ENCODE measurements at regions not wholly inside any gene's neighbourhood (a gene's known extent, or its start where the extent isn't known, plus 50 kb on each side); places are given as distances from the start of the nearest gene placed in this dataset.

DNA sequence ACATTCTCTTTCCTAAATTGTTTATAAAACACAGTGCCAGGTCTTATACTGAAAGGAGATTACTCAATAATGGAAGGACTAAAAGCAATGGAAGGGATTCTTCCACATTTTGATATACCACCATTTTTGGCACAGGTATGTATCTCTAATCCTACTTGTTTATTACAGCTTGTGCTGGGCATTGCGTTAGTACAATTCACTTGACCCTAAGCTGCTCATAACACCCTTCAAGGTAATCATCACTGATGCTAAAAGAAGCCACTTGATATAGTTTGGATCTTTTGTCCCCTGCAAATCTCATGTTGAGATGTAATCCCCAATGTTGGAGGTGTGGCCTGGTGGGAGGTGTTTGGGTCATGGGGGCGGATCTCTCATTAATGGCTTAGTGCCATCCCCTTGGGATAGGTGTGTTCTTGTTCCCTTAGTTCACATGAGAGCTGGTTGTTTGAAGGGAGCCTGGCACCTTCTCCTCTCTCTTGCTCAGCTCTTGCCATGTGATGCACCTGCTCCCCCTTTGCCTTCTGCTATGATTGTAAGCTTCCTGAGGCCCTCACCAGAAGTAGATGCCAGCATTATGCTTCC lies 71.1 kb downstream of the NIBAN1 start:
- Histone ChIP-seq H3K36me3 (ENCODE audit: control insufficient read depth, insufficient read depth, low read length) (no peaks in the 10 kb centered on the region), H3K4me1 (ENCODE audit: control insufficient read depth, insufficient read depth, low read length) (no peaks in the 10 kb centered on the region), H3K27ac (ENCODE audit: low read length) (no peak overlapping the region), H3K4me3 (ENCODE audit: low read depth in 2 of 2, low read length in 2 of 2) (no peak overlapping the region), H3K27me3 (ENCODE audit: control insufficient read depth, insufficient read depth, low read length) (no peaks in the 10 kb centered on the region), H3K9me3 (ENCODE audit: control insufficient read depth, insufficient read depth, low read depth, low read length) (no peaks in the 10 kb centered on the region)
- TF ChIP-seq, protein P1, sequence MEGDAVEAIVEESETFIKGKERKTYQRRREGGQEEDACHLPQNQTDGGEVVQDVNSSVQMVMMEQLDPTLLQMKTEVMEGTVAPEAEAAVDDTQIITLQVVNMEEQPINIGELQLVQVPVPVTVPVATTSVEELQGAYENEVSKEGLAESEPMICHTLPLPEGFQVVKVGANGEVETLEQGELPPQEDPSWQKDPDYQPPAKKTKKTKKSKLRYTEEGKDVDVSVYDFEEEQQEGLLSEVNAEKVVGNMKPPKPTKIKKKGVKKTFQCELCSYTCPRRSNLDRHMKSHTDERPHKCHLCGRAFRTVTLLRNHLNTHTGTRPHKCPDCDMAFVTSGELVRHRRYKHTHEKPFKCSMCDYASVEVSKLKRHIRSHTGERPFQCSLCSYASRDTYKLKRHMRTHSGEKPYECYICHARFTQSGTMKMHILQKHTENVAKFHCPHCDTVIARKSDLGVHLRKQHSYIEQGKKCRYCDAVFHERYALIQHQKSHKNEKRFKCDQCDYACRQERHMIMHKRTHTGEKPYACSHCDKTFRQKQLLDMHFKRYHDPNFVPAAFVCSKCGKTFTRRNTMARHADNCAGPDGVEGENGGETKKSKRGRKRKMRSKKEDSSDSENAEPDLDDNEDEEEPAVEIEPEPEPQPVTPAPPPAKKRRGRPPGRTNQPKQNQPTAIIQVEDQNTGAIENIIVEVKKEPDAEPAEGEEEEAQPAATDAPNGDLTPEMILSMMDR (IDR thresholded peaks at IDR 0.05), result no peak
- TF ChIP-seq, protein P2, sequence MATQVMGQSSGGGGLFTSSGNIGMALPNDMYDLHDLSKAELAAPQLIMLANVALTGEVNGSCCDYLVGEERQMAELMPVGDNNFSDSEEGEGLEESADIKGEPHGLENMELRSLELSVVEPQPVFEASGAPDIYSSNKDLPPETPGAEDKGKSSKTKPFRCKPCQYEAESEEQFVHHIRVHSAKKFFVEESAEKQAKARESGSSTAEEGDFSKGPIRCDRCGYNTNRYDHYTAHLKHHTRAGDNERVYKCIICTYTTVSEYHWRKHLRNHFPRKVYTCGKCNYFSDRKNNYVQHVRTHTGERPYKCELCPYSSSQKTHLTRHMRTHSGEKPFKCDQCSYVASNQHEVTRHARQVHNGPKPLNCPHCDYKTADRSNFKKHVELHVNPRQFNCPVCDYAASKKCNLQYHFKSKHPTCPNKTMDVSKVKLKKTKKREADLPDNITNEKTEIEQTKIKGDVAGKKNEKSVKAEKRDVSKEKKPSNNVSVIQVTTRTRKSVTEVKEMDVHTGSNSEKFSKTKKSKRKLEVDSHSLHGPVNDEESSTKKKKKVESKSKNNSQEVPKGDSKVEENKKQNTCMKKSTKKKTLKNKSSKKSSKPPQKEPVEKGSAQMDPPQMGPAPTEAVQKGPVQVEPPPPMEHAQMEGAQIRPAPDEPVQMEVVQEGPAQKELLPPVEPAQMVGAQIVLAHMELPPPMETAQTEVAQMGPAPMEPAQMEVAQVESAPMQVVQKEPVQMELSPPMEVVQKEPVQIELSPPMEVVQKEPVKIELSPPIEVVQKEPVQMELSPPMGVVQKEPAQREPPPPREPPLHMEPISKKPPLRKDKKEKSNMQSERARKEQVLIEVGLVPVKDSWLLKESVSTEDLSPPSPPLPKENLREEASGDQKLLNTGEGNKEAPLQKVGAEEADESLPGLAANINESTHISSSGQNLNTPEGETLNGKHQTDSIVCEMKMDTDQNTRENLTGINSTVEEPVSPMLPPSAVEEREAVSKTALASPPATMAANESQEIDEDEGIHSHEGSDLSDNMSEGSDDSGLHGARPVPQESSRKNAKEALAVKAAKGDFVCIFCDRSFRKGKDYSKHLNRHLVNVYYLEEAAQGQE (IDR thresholded peaks at IDR 0.05; ENCODE audit: insufficient read depth in 1 of 2, low read depth in 2 of 2, low read length in 1 of 2), result no peak
- TF ChIP-seq POLR2AphosphoS5 (IDR thresholded peaks at IDR 0.05; ENCODE audit: low read depth, low read length) (no peak), SIN3A (IDR thresholded peaks at IDR 0.05; ENCODE audit: borderline replicate concordance, insufficient read depth, low read depth, low read length) (no peak), TCF7L2 (IDR thresholded peaks at IDR 0.05; ENCODE audit: low read depth, low read length) (no peak)
- intact Hi-C loops (cut with micrococcal nuclease; ENCODE audit: unreplicated experiment) (no loop called here), in situ Hi-C loops (cut with HindIII; ENCODE audit: low pct_unique_long_range_greater_than_20kb, low sequenced_read_pairs) (no loop called here)
- POLR2A ChIA-PET, result no interaction called here
- ATAC-seq (no peak), DNase-seq (ENCODE audit: low read depth, low spot score) (no peak)
- no TSS peak for BruUV-seq (replicated peaks)
- CTCF ChIA-PET, result no interaction called here

DNA sequence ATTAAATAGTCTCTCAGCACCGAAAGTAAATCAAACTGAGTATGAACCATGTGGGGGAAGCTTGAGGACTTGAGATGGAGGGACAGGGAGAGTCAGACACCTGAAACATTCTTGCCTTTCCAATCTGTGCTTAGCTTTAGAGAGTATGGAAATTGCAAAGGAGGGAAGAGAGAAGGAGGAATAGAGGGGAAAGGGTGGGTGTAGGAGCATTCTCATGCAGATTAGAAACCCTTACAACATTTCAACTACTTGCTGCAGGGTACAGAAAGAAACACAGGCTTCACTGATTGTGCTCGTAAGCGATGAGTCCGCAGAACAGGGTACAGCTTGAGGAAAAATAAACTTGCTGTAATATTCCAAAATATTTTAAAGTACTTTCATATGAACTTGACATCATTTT lies 73.8 kb downstream of the NIBAN1 start:
- in situ Hi-C loops (cut with HindIII; ENCODE audit: low pct_unique_long_range_greater_than_20kb, low sequenced_read_pairs) (no loop called here), intact Hi-C loops (cut with micrococcal nuclease; ENCODE audit: unreplicated experiment) (no loop called here)
- DNase-seq (ENCODE audit: low read depth, low spot score), result no peak
- H3K9me3 ChIP-seq (ENCODE audit: control insufficient read depth, insufficient read depth, low read depth, low read length), result no peaks in the 10 kb centered on the region
- no peak overlapping the region for H3K27ac ChIP-seq (ENCODE audit: low read length)
- ATAC-seq, result no peak
- CTCF ChIA-PET, result no interaction called here
- no peaks in the 10 kb centered on the region for H3K36me3 ChIP-seq (ENCODE audit: control insufficient read depth, insufficient read depth, low read length)
- no TSS peak for BruUV-seq (replicated peaks)
- no peak overlapping the region for H3K4me3 ChIP-seq (ENCODE audit: low read depth in 2 of 2, low read length in 2 of 2)
- no peaks in the 10 kb centered on the region for H3K27me3 ChIP-seq (ENCODE audit: control insufficient read depth, insufficient read depth, low read length)
- no peaks in the 10 kb centered on the region for H3K4me1 ChIP-seq (ENCODE audit: control insufficient read depth, insufficient read depth, low read length)
- POLR2A ChIA-PET, result no interaction called here
- TF ChIP-seq TCF7L2 (IDR thresholded peaks at IDR 0.05; ENCODE audit: low read depth, low read length), result no peak
- no peak for TF ChIP-seq POLR2AphosphoS5 (IDR thresholded peaks at IDR 0.05; ENCODE audit: low read depth, low read length)
- TF ChIP-seq, protein P2 (IDR thresholded peaks at IDR 0.05; ENCODE audit: insufficient read depth in 1 of 2, low read depth in 2 of 2, low read length in 1 of 2), result no peak
- TF ChIP-seq, protein P1 (IDR thresholded peaks at IDR 0.05), result no peak
- no peak for TF ChIP-seq SIN3A (IDR thresholded peaks at IDR 0.05; ENCODE audit: borderline replicate concordance, insufficient read depth, low read depth, low read length)

Measured in Panc1 (cell line).